HS-5 (cell line): ENCODE measurements at regions not wholly inside any gene's neighbourhood (a gene's known extent, or its start where the extent isn't known, plus 50 kb on each side); places are given as distances from the start of the nearest gene placed in this dataset.

ENCODE experiments used
- DNase-seq: peaks from one replicate; pipeline ENCODE4 v3.0.0-alpha.2; 2012; ENCODE audit warnings: low read depth

- no peak for DNase-seq
Observed at GRCh38 chr11:80596291-80596810, 1155.5 kb upstream of the TENM4 start.

DNA sequence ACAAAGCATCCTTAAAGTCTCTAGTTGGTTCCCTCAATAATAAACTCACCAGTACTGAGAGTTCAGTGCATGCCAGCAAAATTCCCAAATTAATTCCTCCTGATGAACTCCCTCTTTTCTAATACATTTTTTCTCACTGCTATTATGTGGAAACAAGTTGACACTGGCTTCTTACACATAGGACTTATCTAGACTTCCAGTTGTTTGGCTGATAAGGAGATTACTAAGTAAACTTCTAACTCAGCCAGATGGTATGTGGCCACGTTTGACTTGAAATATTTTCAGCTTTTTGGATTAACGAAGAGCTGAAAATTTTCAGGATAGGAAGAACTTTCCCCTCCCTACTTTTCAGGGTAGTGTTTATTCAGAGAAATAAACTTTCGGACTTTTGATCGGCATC is 1154.2 kb upstream of the TENM4 start:
- DNase-seq = peak; percentile 59

- peak; percentile 69 for DNase-seq
Observed at GRCh38 chr11:80593648-80594374, 1153.0 kb upstream of the TENM4 start.

- DNase-seq = no peak
Observed at GRCh38 chr11:80592546-80592945, 1151.7 kb upstream of the TENM4 start.

- no peak for DNase-seq
Observed at GRCh38 chr11:80587906-80588305, 1147.1 kb upstream of the TENM4 start.

GRCh38 chr11:80586464-80586863 is 1145.6 kb upstream of the TENM4 start:
- peak; percentile 35 for DNase-seq

DNA sequence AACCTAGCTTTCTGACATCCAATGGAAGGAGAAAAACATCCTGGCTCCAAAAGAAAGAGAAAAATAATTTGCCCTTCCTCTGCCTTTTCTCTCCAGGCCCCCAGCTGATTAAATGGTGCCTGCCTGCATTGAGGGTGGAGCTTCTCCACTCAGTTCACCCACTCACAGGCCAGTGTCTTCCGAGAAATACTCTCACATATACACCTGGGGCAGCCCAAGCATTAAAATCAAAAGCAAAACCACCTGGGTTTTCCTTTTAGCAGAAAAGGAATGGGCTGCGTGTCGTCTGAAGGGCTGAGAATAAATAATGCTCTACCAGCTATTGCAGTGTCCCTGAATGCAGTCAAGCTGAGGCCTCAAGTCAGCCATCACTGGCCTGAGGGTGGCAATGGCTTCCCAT is 1143.8 kb upstream of the TENM4 start:
- no peak for DNase-seq

DNA sequence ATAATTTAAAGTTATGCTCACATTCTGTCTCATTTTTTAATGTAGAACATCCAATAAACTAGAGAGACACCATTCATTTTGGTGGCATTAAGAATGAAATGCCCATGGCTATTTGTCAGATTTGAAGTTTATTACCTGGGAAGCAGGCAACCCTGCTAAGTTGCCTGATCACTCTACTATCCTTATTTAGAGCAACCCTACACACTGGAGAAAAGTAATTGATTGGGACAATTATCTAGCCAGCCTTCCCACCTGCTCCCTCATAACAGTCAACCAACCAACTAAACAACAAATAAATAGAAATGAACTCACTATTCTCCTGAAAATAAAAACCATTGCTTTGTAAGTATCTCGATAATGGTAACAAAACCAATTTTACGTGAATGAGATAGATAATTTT is 1129.0 kb upstream of the TENM4 start:
- no peak for DNase-seq

DNA sequence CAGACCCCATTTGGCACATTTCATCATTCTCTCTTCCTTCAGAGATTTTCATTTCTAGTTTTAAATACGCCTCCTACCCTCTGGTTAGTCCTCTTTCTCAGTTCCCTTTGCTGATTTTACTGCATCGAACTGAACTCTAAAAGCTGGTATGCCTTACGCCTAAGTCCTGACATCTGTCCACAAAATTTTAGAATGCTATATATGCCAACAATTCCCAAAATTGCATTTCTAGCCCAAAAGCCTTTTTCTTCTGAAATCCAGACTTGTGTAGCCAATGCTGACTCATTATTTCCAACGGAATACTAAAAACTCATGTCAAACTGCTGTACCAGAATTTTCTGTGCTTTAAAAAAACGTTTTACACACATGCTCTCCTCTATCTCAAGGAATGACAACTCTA is 1124.4 kb upstream of the TENM4 start:
- DNase-seq = no peak

DNA sequence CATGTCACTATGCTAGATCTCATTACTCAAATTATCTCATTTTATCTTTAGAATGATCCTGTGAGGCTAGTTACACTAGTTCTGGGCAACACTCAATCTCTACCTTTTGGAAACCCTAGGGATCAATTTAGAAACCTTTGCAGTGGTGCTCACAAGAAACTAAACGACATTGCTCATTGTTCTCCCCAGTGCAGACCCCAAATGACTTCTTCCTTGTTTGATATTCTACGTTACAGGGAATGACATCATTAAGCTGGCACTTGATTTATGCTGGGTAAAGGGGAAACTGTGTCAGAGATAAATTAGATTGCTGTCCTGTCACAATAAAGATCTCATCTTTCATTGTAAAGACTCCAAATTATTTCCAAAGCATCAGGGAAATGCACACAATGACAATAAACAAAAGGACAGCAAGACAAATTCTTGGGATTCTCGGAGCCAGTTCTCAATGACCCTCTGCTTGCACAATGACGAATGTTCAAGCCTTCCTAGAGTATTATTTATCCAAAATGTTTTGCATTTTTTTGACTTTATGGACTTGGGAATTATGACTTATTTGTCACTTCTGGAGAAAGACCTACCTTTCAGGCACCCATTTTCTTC is 1121.8 kb upstream of the TENM4 start:
- DNase-seq = no peak

DNA sequence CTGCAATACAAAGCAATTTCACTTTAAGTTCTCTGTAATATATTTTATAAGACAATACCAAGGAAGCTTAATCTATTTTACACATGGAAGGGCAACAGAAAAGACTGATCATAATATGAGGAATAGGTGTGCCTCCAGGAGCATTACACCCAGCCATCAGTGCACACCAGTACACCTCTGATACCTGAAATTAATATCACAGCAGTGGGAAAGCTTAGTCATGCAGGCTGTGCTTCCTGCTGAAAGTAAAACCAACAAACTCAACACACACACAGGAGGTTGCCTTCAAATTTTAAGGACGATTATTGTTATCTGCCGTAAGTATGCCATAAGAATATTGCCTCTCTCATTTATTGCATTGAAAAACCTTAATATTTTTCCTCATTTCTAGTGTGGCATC is 1119.1 kb upstream of the TENM4 start:
- no peak for DNase-seq

DNA sequence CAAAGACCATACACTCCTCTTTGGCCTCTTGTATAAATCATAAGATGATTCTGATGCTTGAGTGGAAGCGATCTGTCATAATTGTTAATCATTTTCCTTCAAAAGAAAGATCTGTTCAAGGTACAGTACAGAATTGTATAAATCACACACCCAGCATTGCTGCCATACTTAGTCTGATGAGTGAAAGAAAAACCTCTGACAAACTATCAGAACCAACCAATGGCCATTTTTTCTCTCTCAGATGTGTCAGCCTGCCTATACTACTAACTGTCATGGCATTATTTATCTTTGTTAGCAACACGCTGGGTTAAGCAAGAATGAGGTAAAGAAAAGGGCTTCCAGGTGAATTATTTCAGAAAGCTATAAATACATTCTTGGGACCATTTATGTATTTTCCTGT is 1112.7 kb upstream of the TENM4 start:
- DNase-seq = no peak

DNA sequence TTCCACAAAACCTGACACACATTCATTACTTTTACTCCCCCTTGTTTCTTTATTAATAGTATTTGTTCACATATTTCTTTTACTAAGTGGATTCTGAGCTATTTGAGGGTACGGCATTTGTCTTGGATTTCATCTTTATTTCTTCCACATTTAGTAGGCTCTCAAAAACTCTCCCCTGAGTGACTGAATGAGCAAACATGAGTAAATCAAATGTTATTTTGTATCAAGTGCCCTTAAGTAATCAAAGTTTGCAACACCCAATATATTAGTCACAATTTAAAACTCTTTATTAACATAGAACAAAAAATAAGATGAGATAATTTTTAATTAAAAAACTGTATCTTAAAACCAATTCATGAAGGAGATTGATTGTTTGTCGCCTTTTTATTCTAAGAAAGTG is 1101.9 kb upstream of the TENM4 start:
- DNase-seq = no peak

DNA sequence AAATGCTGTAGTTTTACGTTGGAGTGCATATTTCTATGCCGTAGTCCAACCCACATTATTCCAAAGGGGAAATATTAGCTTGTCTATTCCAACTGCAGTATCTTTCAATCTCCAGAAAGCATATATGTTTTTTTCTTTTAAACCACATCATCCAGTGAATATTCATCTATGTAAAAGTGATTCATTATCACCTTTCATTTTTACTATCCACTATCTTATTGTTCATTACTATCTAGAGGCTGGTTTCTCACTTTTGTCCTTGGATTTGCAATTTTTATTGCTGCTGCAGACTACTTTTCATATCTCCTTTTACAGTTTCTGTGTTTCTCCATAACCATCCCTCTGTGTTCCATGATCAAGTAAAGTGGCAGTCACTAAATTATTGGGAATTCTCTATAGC is 1097.2 kb upstream of the TENM4 start:
- no peak for DNase-seq

- DNase-seq = no peak
Observed at GRCh38 chr11:80533463-80533862, 1092.6 kb upstream of the TENM4 start.

DNA sequence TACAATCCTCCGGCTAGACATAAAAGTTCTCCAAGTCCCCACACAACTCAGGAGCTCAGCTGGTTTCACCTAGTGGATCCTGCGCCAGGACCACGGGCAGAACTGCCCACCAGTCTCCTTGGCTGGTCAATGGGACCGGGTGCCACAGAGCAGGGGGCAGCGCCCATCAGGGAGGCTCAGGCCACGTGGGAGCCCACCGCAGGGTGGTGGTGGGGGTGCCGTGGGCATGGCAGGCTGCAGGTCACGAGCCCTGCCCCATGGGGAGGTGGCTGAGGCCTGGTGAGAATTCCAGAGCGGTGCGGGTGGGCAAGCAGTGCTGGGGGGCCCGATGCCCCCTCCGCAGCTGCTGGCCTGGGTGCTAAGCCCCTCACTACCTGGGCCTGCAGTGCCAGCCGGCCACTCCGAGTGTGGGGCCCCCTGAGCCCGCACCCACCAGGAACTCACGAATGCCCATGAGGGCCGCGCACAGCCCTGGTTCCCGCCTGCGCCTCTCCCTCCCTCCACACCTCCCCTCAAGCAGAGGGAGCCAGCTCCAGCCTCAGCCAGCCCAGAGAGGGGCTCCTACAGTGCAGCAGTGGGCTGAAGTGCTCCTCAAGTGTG is 1091.9 kb upstream of the TENM4 start:
- no peak for DNase-seq

GRCh38 chr11:80529726-80530125 is 1088.9 kb upstream of the TENM4 start:
- no peak for DNase-seq

GRCh38 chr11:80525663-80526405 is 1085.0 kb upstream of the TENM4 start:
- no peak for DNase-seq

DNA sequence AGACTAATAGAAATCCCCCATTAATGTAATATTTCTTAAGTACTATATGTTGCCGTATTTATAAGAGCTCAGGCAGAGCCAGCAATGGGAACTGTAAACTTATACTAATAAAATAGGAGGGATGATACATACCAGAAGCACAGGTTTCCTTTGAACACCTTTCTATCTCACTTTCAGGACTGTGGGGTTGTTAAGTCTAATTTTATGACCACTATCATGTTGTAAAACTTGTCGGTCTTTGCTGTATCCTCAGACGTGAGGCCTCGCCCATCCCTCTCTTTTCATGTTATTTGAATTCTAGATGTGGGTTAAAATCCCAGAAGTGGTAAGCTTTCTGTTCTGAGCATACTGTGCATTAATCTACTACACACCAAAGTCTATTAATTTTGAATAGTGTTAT is 1083.5 kb upstream of the TENM4 start:
- DNase-seq = no peak

DNA sequence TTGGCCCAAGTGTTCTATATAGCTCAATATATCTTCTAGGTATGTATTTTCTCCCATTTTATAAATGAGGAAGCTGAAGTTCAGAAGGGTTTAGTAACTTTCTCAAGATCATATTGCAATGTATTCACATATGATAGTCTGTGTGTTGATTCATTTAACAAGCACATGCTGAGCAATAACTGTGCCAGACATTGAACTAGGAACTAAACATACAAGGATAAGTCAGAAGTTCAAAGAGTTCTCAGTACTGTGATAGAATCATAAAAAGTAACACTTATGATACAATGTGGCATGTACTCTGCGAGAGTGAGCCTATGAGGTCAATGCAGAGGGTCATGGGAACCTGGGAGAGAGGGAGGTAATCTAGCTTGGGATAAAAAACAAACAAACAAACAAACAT is 1082.2 kb upstream of the TENM4 start:
- no peak for DNase-seq

GRCh38 chr11:80521592-80521991 is 1080.8 kb upstream of the TENM4 start:
- no peak for DNase-seq

DNA sequence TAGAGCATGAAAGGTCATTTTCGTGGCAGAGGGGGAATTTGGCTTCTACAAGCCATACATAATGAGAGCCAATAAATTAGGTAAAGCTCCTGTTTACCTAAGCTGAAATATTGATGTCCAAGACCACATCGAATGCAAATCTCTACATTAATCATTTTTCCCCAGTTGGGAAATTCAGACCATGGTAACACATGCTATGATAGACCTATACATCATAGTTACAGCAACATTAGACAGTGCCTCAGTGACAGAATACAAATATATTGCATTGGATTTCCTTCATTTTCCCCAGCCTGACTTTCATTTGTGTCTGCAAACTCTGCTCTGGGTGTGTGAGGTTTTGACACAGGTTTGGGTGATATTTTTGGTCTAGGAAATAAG is 1079.7 kb upstream of the TENM4 start:
- DNase-seq = no peak
